H1 (cell line): ENCODE measurements at regions not wholly inside any gene's neighbourhood (a gene's known extent, or its start where the extent isn't known, plus 50 kb on each side); places are given as distances from the start of the nearest gene placed in this dataset.

Experiments used
- CTCF ChIA-PET: fragments of 300-600 bp; sonication (Branson Sonifier 250); formaldehyde crosslinking; loops from one replicate; lab custom pipeline; 2021; ENCODE audit not compliant: partially characterized antibody; lab: Charles Lee
- POLR2A ChIA-PET: fragments of 300-600 bp; sonication (Branson Sonifier 250); formaldehyde crosslinking; loops from one replicate; lab custom pipeline; 2021; ENCODE audit warnings: inconsistent platforms; ENCODE audit not compliant: partially characterized antibody; lab: Charles Lee
- DNase-seq, 2 experiments: peaks; one replicate each; pipeline versions ENCODE4 v3.0.0 to v3.0.0-alpha.2; 2010 to 2022; ENCODE audit warnings: low spot score in 2 of 2, low read depth in 1 of 2, mixed read lengths in 1 of 2
- FAIRE-seq: peaks from 2 replicates; lab custom pipeline; 2011; peaks lifted over from hg19 to GRCh38; lab: Jason Lieb, UNC
- H2AFZ ChIP-seq: 2 replicates; pipeline ENCODE4 v1.8.1; 2012; ENCODE audit warnings: low read length, inconsistent platforms
- H2AK5ac ChIP-seq: 2 replicates; pipeline ENCODE4 v1.6.1; 2013; ENCODE audit warnings: low read depth, low read length
- H2BK120ac ChIP-seq: replicated peaks from 2 replicates; pipeline ENCODE3; 2013; ENCODE audit warnings: low read depth, low read length, inconsistent platforms
- H2BK12ac ChIP-seq: 2 replicates; pipeline ENCODE4 v1.6.1; 2013; ENCODE audit warnings: low read depth, low read length
- H2BK15ac ChIP-seq: 2 replicates; pipeline ENCODE4 v1.6.1; 2013; ENCODE audit warnings: low read length
- H2BK20ac ChIP-seq: 2 replicates; pipeline ENCODE4 v1.6.1; 2013; ENCODE audit warnings: low read length
- H2BK5ac ChIP-seq: 2 replicates; pipeline ENCODE4 v1.6.1; 2013; ENCODE audit warnings: low read depth, low read length
- H3K14ac ChIP-seq: 2 replicates; pipeline ENCODE4 v1.6.1; 2013; ENCODE audit warnings: inconsistent platforms; ENCODE audit not compliant: insufficient read length
- H3K18ac ChIP-seq: 2 replicates; pipeline ENCODE4 v1.6.1; 2013; ENCODE audit warnings: low read length; ENCODE audit errors: extremely low read depth
- H3K23ac ChIP-seq: 2 replicates; pipeline ENCODE4 v1.6.1; 2013; ENCODE audit warnings: inconsistent platforms; ENCODE audit not compliant: insufficient read length
- H3K23me2 ChIP-seq: 2 replicates; pipeline ENCODE4 v1.6.1; 2013; ENCODE audit warnings: low read depth, low read length
- H3K27ac ChIP-seq: 2 replicates; pipeline ENCODE4 v1.6.1; 2011; ENCODE audit warnings: low read depth, low read length, inconsistent platforms
- H3K27me3 ChIP-seq, 4 experiments: replicated peaks in 1 of 4; 1 replicate in 1 of 4; 2 replicates in 3 of 4; pipeline versions ENCODE4 v1.6.1 to v1.8.1; 2011 to 2013; ENCODE audit warnings: low read length in 3 of 4, mild to moderate bottlenecking in 3 of 4, inconsistent platforms in 2 of 4, mixed read lengths in 2 of 4, moderate library complexity in 1 of 4; ENCODE audit not compliant: control insufficient read depth in 3 of 4, insufficient read depth in 3 of 4; ENCODE audit errors: extremely low read depth in 1 of 4
- H3K36me3 ChIP-seq, 4 experiments: 2 replicates each; pipeline versions ENCODE4 v1.6.1 to v1.8.1; 2011 to 2013; ENCODE audit warnings: mild to moderate bottlenecking in 4 of 4, low read length in 3 of 4, moderate library complexity in 2 of 4, control low read depth in 1 of 4, inconsistent platforms in 1 of 4; ENCODE audit not compliant: insufficient read depth in 4 of 4, control insufficient read depth in 2 of 4
- H3K4ac ChIP-seq: replicated peaks from 2 replicates; pipeline ENCODE3; 2013; ENCODE audit warnings: low read length, low read depth, mixed read lengths, inconsistent platforms; ENCODE audit not compliant: insufficient read length
- H3K4me1 ChIP-seq, 4 experiments: replicated peaks in 1 of 4; 1 replicate in 1 of 4; 2 replicates in 3 of 4; pipeline versions ENCODE4 v1.6.1 to v1.8.1; 2011 to 2013; ENCODE audit warnings: low read length in 3 of 4, inconsistent platforms in 2 of 4, mixed read lengths in 1 of 4; ENCODE audit not compliant: insufficient read depth in 4 of 4, control insufficient read depth in 3 of 4
- H3K4me2 ChIP-seq, 2 experiments: 2 replicates each; pipeline versions ENCODE4 v1.6.1 to v1.8.1; 2011 to 2013; ENCODE audit warnings: low read depth in 2 of 2, low read length in 2 of 2, control low read depth in 1 of 2, inconsistent platforms in 1 of 2, mild to moderate bottlenecking in 1 of 2; ENCODE audit not compliant: insufficient read depth in 1 of 2
- H3K4me3 ChIP-seq, 4 experiments: fragments of 200-600, 300-600 bp in 1 of 4; sonication (generic), shearing (Covaris generic), sonication (Bioruptor Twin) in 1 of 4; 2 replicates each; pipeline versions ENCODE4 v1.5.1 to v1.8.1; 2011 to 2016; ENCODE audit warnings: low read length in 4 of 4, low read depth in 3 of 4, control low read depth in 2 of 4, inconsistent platforms in 2 of 4, mild to moderate bottlenecking in 2 of 4, mixed read lengths in 1 of 4, moderate library complexity in 1 of 4; ENCODE audit not compliant: insufficient read depth in 2 of 4; ENCODE audit errors: extremely low read depth in 1 of 4
- H3K56ac ChIP-seq: replicated peaks from 2 replicates; pipeline ENCODE3; 2013; ENCODE audit warnings: low read depth, mild to moderate bottlenecking, mixed read lengths, low read length, inconsistent platforms; ENCODE audit not compliant: insufficient read length
- H3K79me1 ChIP-seq: 2 replicates; pipeline ENCODE4 v1.6.1; 2013; ENCODE audit warnings: low read depth, low read length, control low read depth
- H3K79me2 ChIP-seq, 2 experiments: 2 replicates each; pipeline versions ENCODE4 v1.6.1 to v1.8.1; 2012 to 2013; ENCODE audit warnings: low read length in 2 of 2, mild to moderate bottlenecking in 2 of 2, inconsistent platforms in 1 of 2; ENCODE audit not compliant: insufficient read depth in 2 of 2, control insufficient read depth in 1 of 2
- H3K9ac ChIP-seq, 4 experiments: replicated peaks in 1 of 4; 1 replicate in 1 of 4; 2 replicates in 3 of 4; pipeline versions ENCODE4 v1.6.1 to v1.8.1; 2011 to 2013; ENCODE audit warnings: low read depth in 3 of 4, low read length in 3 of 4, control low read depth in 2 of 4, mild to moderate bottlenecking in 2 of 4, moderate library complexity in 2 of 4, inconsistent platforms in 1 of 4; ENCODE audit errors: extremely low read depth in 1 of 4
- H3K9me3 ChIP-seq, 2 experiments: 2 replicates each; pipeline versions ENCODE4 v1.6.1 to v1.8.1; 2012 to 2013; ENCODE audit warnings: mild to moderate bottlenecking in 2 of 2, moderate library complexity in 2 of 2, control low read depth in 1 of 2, inconsistent platforms in 1 of 2, low read depth in 1 of 2, low read length in 1 of 2, mixed read lengths in 1 of 2; ENCODE audit not compliant: insufficient read depth in 2 of 2
- H4K20me1 ChIP-seq, 2 experiments: replicated peaks in 1 of 2; 2 replicates each; pipeline versions ENCODE3 to v1.8.1; 2011 to 2013; ENCODE audit warnings: inconsistent platforms in 2 of 2, low read length in 2 of 2, mild to moderate bottlenecking in 1 of 2; ENCODE audit not compliant: insufficient read depth in 2 of 2, control insufficient read depth in 1 of 2
- H4K5ac ChIP-seq: 2 replicates; pipeline ENCODE4 v1.6.1; 2013; ENCODE audit warnings: low read length, low read depth, mixed read lengths, inconsistent platforms; ENCODE audit not compliant: insufficient read length
- H4K8ac ChIP-seq: 2 replicates; pipeline ENCODE4 v1.8.0; 2013; ENCODE audit warnings: mild to moderate bottlenecking, moderate library complexity, low read length, inconsistent platforms; ENCODE audit not compliant: insufficient read depth; ENCODE audit errors: extremely low read depth
- H4K91ac ChIP-seq: replicated peaks from 2 replicates; pipeline ENCODE3; 2013; ENCODE audit warnings: low read length, mixed read lengths, inconsistent platforms; ENCODE audit not compliant: insufficient read length
- BACH1 ChIP-seq: IDR thresholded peaks from 2 replicates; pipeline ENCODE4 v1.6.1; 2012; ENCODE audit warnings: low read length, improper control_type of control experiment
- CREB1 ChIP-seq: IDR thresholded peaks from 2 replicates; pipeline ENCODE4 v1.6.1; 2012; ENCODE audit warnings: inconsistent platforms
- GABPA ChIP-seq: IDR thresholded peaks from 2 replicates; pipeline ENCODE4 v1.6.1; 2011; ENCODE audit warnings: mild to moderate bottlenecking, low read length, moderate library complexity, borderline replicate concordance; ENCODE audit not compliant: insufficient read depth
- HDAC2 ChIP-seq, 2 experiments: fragments of 300-600 bp in 1 of 2; sonication (generic) in 1 of 2; IDR thresholded peaks; 2 replicates each; pipeline ENCODE4 v1.6.1; 2011 to 2012; ENCODE audit warnings: low read depth in 2 of 2, low read length in 2 of 2, mild to moderate bottlenecking in 2 of 2, moderate library complexity in 2 of 2, borderline replicate concordance in 1 of 2, inconsistent platforms in 1 of 2
- JUN ChIP-seq: IDR thresholded peaks from 2 replicates; pipeline ENCODE4 v1.6.1; 2011; ENCODE audit warnings: low read depth, mild to moderate bottlenecking, improper control_type of control experiment, low read length
- RAD21 ChIP-seq, 2 experiments: IDR thresholded peaks in 1 of 2; conservative IDR thresholded peaks in 1 of 2; 2 replicates each; pipeline ENCODE4 v1.6.1; 2011; ENCODE audit warnings: low read depth in 2 of 2, low read length in 2 of 2, improper control_type of control experiment in 1 of 2, inconsistent platforms in 1 of 2, mild to moderate bottlenecking in 1 of 2, moderate library complexity in 1 of 2
- RNF2 ChIP-seq: fragments of 200-900, 300-1000 bp; sonication (generic); IDR thresholded peaks from 2 replicates; pipeline ENCODE4 v1.7.1; 2016; ENCODE audit warnings: borderline replicate concordance, low read depth, mild to moderate bottlenecking, antibody characterized with exemption, low read length; ENCODE audit not compliant: poor library complexity, severe bottlenecking; ENCODE audit errors: missing control alignments
- RXRA ChIP-seq: IDR thresholded peaks from 2 replicates; pipeline ENCODE4 v1.6.1; 2011; ENCODE audit warnings: low read depth, mild to moderate bottlenecking, low read length, moderate library complexity; ENCODE audit not compliant: insufficient read depth
- SUZ12 ChIP-seq: fragments of 200-600 bp; sonication (generic); IDR thresholded peaks from 2 replicates; pipeline ENCODE4 v1.6.1; 2012; ENCODE audit warnings: mild to moderate bottlenecking, inconsistent platforms, low read length, moderate library complexity, mixed read lengths
- TAF1 ChIP-seq: IDR thresholded peaks from 2 replicates; pipeline ENCODE4 v1.6.1; 2011; ENCODE audit warnings: mild to moderate bottlenecking, low read depth, low read length
- ZNF274 ChIP-seq: IDR thresholded peaks from 2 replicates; pipeline ENCODE4 v1.7.0; 2012; ENCODE audit warnings: low read length, borderline replicate concordance; ENCODE audit errors: extremely low read depth
- WGBS, 2 experiments: shearing (Covaris generic) in 1 of 2; methylation state at CpG; one replicate each; pipeline versions ENCODE4 v1.1.6 to v1.1.7; 2013 to 2015; ENCODE audit warnings: low lambda C conversion rate in 2 of 2, mixed read lengths in 2 of 2, inconsistent platforms in 1 of 2, low coverage in 1 of 2, missing lambda C conversion rate in 1 of 2; ENCODE audit not compliant: insufficient replicate concordance in 2 of 2, insufficient coverage in 1 of 2, insufficient read length in 1 of 2; ENCODE audit errors: extremely low coverage in 1 of 2, missing lambda C conversion rate in 1 of 2; 5-methylcytosine and 5-hydroxymethylcytosine counted together
- TF ChIP-seq, protein P1 (sequence below): IDR thresholded peaks from 2 replicates; pipeline ENCODE4 v1.6.1; 2012; ENCODE audit warnings: low read length, inconsistent platforms

DNA sequence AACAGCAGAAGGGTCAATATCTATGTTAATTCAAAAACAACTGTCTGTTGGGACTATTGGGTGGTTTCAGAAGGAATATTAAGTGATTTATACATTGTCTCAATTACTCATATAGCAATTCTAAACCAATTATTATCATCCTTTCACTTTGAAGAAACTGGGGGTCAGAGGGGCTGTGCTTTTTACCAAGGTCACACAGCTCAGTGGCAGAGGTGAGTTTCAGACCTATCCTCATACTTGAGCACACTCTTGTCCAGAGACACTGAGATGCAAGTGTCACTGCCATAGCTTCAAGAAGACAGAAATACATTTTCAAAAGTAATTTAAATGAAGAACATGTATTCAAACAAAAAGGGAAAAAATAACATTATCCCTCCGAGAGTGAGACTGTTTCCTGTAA lies 195.3 kb downstream of the ARL4A start:
- Histone ChIP-seq H3K4me2 (no peak overlapping the region), H3K27me3 (no peaks in the 10 kb centered on the region), H3K14ac (no peak overlapping the region), H3K4me3 (no peak overlapping the region), H3K79me1 (no peaks in the 10 kb centered on the region), H2BK5ac (no peak overlapping the region), H3K4me1 (no peaks in the 10 kb centered on the region), H3K79me2 (no peaks in the 10 kb centered on the region), H2AFZ (0 out of 2 replicates have a peak overlapping the region, but pooled peaks have one; percentile 3), H3K23ac (no peak overlapping the region), H4K8ac (no peak overlapping the region), H4K20me1 (no peaks in the 10 kb centered on the region), H3K36me3 (no peaks in the 10 kb centered on the region), H2BK120ac (no peak overlapping the region), H4K5ac (no peak overlapping the region), H2BK12ac (no peak overlapping the region), H3K9ac (no peak overlapping the region), H3K4ac (no peak overlapping the region), H3K18ac (no peak overlapping the region), H3K23me2 (no peaks in the 10 kb centered on the region), H4K91ac (no peak overlapping the region), H2BK20ac (no peak overlapping the region), H3K56ac (no peak overlapping the region), H2BK15ac (no peak overlapping the region), H3K27ac (no peak overlapping the region), H2AK5ac (no peak overlapping the region), H3K9me3 (no peaks in the 10 kb centered on the region)
- ChIA-PET POLR2A (no interaction called here), CTCF (interaction anchor here (0.9 to 1.3 kb wide), 3 partner anchors 11 to 232 kb away, joined by 3 read pairs; no protein-coding TSS in a partner anchor)
- DNase-seq (no peak), FAIRE-seq (no peak)
- 89% methylated on average over 1 of the region's 1 CpG; no CpG with 5 or more reads in 1 of the 2 experiments for WGBS, 2 experiments
- TF ChIP-seq JUN (no peak), GABPA (no peak), BACH1 (no peak), SUZ12 (no peak), RAD21 (IDR thresholded peaks at IDR 0.05 in 1 of 2, conservative IDR thresholded peaks at IDR 0.05 in 1 of 2; ENCODE audit: low read depth in 2 of 2, low read length in 2 of 2) (no peak), RXRA (no peak), RNF2 (no peak), CREB1 (no peak), HDAC2 (IDR thresholded peaks at IDR 0.05; ENCODE audit: borderline replicate concordance in 1 of 2, low read depth in 2 of 2, low read length in 2 of 2) (no peak), TAF1 (no peak), ZNF274 (no peak)
- TF ChIP-seq, protein P1, sequence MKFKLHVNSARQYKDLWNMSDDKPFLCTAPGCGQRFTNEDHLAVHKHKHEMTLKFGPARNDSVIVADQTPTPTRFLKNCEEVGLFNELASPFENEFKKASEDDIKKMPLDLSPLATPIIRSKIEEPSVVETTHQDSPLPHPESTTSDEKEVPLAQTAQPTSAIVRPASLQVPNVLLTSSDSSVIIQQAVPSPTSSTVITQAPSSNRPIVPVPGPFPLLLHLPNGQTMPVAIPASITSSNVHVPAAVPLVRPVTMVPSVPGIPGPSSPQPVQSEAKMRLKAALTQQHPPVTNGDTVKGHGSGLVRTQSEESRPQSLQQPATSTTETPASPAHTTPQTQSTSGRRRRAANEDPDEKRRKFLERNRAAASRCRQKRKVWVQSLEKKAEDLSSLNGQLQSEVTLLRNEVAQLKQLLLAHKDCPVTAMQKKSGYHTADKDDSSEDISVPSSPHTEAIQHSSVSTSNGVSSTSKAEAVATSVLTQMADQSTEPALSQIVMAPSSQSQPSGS, result no peak
